ENCODE measurements at regions not wholly inside any gene's neighbourhood (a gene's known extent, or its start where the extent isn't known, plus 50 kb on each side); places are given as distances from the start of the nearest gene placed in this dataset.

DNA sequence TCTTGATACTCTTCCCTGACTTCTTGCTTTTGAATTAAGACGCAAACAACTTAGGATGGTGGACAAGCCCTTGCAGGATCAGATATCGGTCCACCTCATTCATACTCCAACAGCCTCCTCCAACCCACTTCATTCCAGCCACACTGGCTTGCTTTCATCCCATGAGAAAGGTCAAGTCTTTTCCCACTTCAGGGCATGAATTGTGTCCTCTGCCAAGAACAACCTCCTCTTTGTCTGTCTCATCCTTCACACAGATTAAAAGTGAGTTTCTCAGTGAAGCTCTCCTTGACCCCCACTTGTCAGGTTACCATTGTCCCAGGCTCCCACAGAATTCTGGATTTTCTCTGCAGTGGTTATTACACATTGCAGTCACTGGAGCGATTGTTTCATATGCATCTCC lies 91.8 kb upstream of the TGM3 start:
- TF ChIP-seq, protein P1, sequence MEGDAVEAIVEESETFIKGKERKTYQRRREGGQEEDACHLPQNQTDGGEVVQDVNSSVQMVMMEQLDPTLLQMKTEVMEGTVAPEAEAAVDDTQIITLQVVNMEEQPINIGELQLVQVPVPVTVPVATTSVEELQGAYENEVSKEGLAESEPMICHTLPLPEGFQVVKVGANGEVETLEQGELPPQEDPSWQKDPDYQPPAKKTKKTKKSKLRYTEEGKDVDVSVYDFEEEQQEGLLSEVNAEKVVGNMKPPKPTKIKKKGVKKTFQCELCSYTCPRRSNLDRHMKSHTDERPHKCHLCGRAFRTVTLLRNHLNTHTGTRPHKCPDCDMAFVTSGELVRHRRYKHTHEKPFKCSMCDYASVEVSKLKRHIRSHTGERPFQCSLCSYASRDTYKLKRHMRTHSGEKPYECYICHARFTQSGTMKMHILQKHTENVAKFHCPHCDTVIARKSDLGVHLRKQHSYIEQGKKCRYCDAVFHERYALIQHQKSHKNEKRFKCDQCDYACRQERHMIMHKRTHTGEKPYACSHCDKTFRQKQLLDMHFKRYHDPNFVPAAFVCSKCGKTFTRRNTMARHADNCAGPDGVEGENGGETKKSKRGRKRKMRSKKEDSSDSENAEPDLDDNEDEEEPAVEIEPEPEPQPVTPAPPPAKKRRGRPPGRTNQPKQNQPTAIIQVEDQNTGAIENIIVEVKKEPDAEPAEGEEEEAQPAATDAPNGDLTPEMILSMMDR (IDR thresholded peaks at IDR 0.05) = no peak
- TF ChIP-seq POLR2A (IDR thresholded peaks at IDR 0.05) = no peak

Measured in heart left ventricle (tissue), 13 donors.